Glomerular visceral epithelial cell (primary cell): ENCODE measurements at regions not wholly inside any gene's neighbourhood (a gene's known extent, or its start where the extent isn't known, plus 50 kb on each side); places are given as distances from the start of the nearest gene placed in this dataset.
"Not testable (repeated sequence)": the region's sequence is repeated elsewhere in the genome, so short reads cannot be mapped to it uniquely, and the experiment has no call there.

Experiments
- DNase-seq: peaks from one replicate; pipeline ENCODE4 v3.0.0-alpha.2; 2016; ENCODE audit errors: extremely low spot score

DNA sequence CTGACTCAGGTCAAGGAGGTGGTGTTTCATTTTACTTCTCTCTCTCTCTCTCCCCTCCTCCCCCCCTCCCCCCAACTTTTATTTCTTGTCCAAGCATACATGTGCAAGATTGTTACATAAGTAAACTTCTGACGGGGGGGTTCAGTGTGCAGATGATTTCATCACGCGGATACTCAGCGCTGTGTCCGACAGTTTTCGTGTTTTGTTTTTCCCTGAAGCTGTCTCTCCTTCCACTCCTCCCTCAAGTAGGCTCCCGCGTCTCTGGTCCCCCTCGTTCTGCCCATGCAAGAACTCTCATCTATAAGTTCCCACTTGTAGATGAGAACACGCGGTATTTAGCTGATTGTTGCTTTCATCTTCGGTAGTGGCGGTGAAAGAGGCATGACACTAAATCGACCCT is 111.0 kb upstream of the ANKRD30BL start:
- DNase-seq, result no peak

DNA sequence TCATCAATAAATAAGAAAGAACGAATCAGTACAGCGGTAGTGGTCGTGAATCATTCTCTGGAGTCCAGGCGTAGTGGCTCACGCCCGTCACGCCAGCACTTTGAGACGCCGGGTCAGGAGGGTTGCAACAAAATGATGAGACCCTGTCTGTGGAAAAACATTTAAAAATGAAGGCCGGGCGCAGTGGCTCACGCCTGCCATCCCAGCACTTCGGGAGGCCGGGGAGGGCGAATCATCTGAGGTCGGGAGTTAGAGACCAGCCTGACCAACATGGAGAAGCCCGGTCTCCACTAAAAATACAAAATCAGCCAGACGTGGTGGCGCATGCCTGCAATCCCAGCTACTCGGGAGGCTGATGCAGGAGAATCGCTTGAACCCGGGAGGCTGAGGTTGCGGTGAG is 111.8 kb upstream of the ANKRD30BL start:
- not testable (repeated sequence) for DNase-seq

DNA sequence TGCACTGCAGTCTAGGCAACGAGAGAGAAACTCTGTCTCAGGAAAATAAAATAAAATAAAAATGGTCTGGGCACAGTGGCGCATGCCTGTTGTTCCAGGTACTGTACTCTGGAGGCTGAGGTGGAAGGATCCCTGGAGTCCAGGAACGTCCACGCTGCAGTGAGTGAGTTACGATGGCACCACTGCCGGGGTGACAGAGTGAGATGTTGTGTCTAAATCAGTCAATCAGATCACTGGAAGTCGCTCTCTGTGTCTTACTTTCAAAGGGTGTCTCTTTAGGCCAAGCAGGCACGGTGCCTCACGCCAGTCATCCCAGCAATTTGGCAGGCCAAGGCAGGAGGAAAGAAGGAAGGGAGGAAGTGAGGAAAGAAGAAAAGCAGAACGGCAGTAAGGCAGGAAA is 112.2 kb upstream of the ANKRD30BL start:
- DNase-seq, result no peak

DNA sequence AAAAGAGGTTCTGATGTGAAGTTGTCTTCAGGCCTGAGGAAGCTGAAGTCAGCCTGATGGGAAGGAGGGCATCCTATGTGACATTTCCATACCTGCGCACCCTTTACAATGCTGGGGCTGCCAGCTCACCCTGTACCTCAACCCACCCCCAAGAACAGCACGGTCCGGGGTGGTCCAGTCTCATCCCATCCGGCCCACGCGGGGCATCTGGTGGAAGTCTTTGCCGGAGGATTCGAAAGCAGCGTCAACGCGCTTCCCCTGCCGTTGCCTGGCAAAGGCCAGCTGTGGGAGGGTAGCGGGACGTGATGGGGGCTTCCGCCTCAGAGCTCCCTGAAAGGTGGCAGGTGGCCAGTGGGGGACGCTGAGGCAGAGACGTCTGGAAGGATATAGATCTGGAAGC is 113.6 kb upstream of the ANKRD30BL start:
- no peak for DNase-seq

DNA sequence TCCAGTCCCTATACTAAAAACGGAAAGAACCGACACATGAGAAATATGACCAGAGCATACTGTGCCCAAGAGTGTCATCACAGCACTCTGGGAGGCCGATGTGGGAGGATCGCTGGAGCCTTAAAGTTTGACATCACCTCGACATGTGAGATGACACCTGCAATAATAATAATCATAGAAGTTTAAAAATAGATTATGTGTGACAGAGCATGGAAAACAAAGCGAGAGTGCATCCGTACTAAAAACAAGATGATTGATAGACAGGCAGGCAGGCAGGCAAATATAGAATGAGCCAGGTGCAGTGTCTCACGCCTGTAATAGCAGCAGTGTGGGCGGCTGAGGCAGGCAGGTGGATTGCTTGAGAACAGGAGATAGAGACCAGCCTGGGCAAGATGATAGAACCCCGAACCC is 114.8 kb upstream of the ANKRD30BL start:
- no peak for DNase-seq

DNA sequence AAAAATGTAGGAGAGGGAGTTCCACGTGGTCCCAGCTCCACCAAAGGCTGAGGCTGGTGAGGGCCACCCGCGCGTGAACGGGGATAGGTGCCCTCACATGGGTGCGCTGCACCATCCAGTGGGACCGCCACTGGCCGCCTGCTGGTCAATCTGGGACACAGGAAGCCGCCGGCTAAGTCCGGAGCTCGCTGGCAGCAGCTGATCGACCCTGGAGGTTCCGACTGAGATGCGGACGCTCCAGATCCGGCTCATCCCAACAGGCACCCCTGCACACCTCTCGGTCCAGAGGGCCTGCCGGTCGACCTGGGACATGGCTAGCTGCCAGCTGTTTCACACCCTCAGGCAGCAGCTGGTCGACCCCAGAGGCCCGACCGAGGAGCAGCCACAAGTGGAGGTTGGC is 116.5 kb upstream of the ANKRD30BL start:
- no peak for DNase-seq

DNA sequence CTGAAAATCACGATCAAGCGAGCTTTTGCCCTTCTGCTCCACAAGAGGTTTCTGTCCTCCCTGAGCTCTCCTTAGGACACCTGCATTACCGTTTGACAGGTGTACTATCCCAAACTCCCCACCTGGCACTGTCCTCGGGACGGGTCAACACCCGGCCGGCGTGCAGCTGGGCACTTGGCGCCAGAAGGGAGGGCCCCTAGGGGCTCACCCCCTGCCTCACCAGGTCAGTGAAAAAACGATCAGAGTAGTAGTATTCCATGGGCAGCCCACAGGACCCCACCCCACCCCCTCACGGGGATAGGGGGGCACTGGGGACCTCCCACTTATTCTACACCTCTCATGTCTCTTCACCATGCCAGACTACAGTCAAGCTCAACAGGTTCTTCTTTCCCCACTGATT is 117.6 kb upstream of the ANKRD30BL start:
- DNase-seq, result no peak

DNA sequence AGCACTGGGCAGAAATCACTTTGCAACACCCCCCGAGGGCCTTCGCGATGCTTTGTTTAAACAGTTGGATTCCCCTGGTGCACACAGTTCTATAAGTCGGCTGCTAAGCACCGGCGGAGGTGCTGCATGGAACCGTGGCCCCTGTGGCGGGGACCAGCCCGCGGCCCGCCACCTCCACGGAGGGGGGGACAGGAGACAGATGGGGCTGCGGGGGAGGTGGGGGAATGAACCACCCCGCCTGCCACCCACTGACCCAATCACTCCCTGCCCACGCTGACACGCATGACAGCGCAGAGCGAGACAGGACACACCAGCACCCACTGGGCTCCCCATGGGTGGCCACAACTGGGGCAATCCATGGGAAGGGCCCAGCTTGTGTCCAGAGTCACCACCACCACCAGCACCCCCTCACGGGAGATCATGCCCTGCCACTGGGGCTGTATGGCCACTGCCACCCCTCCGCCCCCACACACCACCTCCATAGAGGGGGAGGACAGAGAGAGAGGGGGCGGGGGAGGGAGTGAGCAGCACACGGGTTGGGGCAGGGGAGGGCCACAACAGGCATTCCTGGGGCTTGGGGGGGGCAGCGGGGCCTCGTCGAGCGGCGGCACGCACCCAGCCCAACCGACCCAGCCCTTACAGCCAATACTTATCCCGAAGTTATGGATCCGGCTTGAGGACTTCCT is 118.3 kb upstream of the ANKRD30BL start:
- DNase-seq, result no peak

DNA sequence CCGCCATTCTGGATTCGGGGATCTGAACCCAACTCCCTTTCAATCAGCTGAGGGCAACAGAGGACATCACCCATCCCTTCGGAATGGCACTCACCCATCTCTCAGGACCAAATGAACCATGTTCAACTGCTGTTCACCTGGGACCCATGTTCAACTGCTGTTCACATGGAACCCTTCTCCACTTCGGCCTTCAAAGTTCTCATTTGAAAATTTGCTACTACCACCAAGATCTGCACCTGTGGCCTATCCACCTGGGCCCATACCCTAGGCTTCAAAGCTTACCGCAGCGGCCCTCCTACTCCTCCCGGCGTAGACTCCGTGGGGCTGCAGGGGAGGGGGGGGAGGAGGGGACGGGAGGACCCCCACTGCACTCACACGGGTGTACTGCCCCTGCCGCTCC is 119.2 kb upstream of the ANKRD30BL start:
- no peak for DNase-seq

DNA sequence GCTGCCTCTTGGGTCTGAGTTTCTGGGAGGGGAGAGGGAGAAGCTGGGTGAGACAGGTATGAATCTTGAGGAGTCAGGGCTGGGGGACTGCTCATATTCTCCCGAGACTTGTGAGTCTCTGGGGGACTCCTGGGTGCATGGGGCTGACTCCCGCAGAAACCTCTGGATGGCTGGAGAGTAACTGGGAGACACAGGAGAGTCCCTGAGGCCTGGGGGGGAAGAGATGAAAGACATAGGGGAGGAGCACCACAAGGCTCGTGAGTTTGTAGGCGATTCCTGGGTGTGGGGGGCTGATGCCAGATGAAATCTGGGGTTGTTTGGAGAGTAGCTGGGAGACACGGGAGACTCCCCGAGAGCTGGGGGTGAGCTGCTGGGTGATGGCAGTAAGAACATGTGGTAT is 120.4 kb upstream of the ANKRD30BL start:
- not testable (repeated sequence) for DNase-seq

DNA sequence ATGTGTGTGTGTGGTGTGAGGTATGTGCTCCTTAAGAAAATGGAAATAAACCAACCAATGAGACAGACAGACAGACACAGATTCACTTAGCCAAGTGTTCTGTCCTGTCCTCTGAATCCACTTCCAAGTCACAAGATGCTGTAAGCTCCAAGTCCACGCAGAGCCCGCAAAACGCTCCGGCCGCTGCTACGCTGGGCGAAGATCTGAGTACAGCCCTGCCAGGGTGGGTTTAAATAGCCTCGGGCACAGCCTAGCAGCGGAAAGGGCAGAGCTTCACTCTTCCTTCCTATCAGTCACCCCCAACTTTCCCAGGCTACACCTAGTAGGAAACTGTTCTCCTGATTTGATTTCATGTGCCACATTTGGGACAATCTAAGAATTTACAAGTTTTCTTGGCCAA is 121.2 kb upstream of the ANKRD30BL start:
- DNase-seq, result no peak

DNA sequence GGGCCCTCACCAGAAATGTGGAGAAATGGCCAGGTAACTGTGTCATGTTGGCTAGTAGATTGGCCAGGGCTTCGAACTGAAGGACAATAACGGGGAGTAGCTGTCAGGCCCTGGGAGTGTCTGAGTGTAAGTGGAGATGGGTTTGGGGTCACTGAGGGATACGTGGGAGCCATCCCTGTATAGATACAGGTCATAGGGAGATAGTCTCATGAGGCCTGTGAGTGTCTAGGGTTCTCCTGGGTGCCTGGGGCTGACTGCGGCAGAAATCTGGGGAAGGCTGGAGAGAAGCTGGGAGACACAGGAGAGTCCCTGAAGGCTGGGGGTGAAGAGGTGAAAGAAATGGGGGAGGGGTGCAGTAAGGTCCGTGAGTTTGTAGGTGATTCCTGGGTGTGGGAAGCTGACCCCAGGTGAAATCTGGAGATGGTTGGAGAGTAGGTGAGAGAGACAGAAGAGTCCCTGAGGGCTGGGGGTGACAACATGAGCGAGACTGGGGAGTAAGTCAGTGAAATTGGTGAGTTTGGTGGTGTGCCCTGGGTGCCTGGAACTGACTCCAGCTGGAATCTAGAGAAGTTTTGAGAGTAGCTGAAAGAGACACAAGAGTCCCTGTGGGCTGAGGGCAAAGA is 124.6 kb upstream of the ANKRD30BL start:
- not testable (repeated sequence) for DNase-seq

DNA sequence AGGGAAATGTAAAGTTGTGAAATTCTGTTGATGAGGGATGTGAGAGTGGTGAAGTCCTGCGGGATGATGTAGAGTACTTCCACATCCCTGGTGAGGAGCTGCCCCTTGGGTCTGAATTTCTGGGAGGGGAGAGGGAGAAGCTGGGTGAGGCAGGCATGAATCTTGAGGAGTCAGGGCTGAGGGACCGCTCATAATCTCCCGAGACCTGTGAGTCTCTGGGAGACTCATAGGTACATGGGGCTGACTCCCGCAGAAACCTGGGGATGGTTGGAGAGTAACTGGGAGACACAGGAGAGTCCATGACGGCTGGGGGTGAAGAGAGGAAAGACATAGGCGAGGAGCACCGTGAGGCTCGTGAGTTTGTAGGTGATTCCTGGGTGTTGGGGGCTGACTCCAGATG is 126.2 kb upstream of the ANKRD30BL start:
- DNase-seq, result not testable (repeated sequence)

DNA sequence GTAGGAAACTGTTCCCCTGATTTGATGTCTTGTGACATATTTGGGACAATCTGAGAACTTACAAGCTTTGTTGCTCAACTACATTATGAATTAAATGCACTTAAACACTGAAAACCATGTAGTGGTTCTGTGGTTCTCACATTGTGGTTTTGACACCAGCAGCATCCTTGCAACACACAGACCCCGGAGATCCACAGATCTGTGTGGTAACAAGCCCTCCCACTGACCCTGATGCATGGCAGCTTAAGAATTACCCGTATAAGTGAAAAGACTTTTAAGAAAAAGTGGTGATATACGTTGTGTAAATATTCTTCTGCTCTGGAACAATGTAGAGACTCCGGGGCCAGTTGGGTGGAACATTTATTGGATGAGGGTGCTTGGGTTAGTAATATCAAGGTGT is 127.4 kb upstream of the ANKRD30BL start:
- DNase-seq, result not testable (repeated sequence)

DNA sequence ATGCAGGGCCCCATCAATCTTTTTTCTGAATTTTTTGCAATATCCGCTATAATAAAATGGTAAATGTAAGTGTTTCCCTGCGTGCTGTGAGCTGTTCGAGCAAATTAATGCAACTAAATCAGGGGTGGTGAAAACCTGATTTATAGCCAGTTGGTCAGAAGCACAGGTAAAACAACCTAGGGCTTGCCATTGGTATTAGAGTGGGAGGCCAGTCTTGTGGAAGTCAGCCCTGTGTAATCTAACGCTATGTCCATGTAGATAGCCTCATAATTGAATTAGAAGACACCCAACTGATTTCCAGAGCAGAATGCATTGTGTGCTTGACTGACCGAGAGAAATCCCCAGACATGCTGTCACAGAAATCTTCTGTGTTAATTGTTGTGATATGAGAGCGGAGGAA is 126.8 kb upstream of the GPR39 start:
- DNase-seq, result not testable (repeated sequence)

DNA sequence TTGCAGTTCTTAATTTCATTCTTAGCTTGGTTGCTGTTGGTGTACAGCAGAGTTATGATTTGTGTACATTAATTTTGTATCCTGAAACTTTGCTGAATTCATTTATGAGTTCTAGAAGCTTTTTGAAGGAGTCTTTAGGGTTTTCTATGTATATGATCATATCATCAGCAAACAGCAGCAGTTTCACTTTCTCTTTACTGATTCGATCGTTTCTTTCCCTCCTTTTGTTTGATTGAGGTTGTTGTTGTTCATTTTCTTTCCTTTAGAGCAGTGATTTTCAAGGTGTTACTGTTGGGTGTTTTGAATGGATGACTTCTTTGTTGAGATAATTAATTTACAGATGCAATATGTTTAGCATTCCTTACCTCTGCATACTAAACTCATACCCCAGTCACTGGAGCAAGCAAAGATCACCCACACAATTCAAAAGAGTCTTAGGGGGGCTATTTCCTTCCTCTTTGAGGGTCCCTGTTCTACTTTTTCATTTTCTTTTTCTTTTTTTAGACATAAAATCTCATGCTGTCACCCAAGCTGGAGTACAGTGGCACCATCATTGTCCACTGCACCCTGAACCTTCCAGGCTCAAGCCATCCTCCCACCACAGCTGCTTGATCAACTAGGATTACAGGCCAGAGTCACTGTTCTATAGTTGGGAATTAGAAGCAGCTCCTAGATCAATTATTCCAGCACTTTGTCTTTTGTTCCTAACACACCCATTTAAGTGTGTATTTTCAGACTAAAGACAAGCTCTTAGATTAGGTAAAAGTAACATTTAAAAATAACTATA is 115.8 kb upstream of the GPR39 start:
- DNase-seq, result not testable (repeated sequence)

DNA sequence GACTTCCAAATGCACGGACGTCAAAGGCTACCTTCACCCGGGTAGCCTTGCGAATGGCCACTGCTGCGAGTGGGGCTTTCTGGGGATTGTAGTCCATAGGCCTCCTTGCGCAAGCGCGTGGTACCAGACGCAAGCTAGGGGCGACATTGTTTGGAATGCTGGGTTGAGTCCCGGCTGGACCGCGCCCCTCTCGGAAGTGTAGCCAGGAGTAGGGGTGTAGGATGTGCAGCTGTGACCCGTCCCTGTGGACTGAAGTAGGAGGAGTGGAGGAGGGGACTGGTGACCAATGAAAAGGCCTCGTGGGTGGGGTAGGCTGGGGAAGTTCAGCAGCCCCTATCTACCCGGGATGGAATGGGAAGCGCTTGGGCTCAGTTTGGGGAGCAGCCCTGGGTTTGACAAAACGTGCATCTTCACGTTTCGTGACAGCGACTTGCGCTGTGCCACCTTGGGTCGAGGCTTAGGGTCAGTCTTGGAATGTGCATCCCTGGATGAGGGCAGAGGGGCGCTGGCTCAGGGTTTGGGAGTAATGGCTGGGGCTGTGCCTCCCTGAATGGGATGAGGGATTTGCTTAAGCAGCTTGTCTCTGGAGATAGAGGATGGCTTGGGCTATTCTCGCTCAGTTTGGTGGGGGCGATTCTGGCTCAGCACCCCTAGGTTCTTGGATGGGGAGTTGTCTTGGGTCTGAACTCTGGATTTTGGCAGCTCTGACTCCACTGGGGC is 111.8 kb upstream of the GPR39 start:
- DNase-seq, result peak; percentile 15

DNA sequence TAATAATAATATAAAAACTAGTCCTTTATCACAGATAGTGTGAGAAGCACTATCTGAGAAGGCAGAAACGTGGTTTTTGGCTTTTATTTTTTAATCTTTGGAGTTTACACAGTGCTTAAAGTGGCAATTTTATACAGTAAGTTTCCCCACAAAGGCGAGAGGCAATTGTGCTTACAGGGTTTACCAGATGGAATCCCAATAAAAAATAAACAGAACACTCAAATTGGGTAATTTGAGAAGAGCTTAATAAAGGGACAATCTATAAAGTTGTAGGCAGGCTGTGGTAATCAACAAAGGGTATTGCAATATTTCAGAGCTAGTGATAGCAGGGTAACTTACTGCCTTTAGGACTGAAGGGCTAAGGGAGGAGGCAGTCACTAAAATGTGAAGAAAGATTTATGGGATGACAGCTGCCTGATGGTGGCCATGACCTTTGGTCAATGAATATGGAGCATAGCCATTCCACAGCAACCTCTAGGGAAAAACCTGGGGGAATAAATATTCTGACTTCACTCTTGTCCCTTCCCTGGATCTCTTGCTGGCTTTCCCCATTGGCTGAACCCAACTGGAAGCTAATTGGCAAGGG is 108.9 kb upstream of the GPR39 start:
- DNase-seq, result not testable (repeated sequence)

DNA sequence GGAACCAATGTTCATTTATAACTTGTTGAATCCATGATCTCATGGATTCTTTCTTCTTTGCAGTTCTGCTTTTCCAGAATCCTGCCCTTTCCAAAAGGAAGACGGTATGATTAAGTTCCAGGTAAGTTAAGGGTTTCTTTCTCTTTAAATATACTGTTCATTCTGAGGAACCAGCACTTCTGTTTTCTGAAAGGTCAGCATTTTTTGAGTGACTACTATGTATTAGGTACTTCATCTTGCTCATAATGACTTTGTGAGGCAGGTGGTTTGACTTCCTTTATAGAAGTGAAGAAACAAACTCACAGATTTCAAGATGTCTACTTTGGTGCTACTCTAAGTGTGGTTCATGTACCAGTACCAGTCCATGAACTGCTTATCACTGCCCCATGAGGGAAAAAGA is 107.4 kb upstream of the GPR39 start:
- not testable (repeated sequence) for DNase-seq

DNA sequence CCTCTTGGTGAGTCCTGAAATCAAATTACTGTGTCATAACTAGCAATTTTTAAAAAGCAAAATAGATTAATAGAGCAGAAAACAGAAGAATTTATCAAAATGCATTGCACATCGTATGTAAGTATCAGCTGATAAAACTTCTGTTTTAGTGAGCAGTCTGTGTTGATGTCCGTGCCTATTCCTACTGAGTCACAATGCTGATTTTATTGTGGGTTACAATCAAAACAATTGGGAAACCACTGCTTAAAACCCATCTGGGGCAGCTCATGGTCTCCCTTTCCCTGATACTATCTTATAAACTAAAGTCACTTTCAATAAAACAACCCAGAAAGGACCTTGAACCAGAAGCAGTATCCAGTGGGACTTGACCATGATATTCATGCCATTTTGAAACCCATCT is 101.1 kb upstream of the GPR39 start:
- DNase-seq, result not testable (repeated sequence)

DNA sequence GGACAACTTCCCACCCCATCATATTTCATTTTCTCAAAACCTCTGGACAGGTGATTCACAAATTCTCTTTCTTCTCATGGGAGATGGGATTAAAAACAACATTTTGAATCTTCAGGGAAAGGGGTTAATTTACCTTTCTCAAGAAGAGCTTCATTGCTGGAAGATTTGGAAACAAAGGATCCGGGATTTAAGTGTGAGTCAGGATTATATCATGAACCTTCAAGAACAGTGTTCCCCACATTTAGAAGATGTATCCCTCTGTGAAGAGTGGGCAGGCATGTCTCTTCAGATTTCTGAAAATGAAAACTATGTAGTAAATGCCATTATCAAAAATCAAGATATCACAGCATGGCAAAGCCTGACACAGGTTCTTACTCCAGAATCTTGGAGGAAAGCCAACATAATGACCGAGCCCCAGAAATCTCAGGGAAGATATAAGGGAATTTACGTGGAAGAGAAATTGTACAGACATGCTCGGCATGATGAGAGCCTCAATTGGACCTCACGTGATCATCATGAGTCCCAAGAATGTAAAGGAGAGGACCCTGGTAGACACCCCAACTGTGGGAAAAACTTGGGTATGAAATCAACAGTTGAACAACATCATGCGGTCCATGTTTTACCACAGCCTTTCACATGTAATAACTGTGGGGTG is 99.5 kb upstream of the GPR39 start:
- DNase-seq, result not testable (repeated sequence)
